Fibroblast of skin of back (primary cell): ENCODE measurements at regions not wholly inside any gene's neighbourhood (a gene's known extent, or its start where the extent isn't known, plus 50 kb on each side); places are given as distances from the start of the nearest gene placed in this dataset.
A peak's percentile ranks its signal among the peaks of the same experiment; 100 is the strongest.
"Not testable (repeated sequence)": the region's sequence is repeated elsewhere in the genome, so short reads cannot be mapped to it uniquely, and the experiment has no call there.

Experiments
- DNase-seq: peaks from one replicate; pipeline ENCODE4 v3.0.0-alpha.2; 2013

DNA sequence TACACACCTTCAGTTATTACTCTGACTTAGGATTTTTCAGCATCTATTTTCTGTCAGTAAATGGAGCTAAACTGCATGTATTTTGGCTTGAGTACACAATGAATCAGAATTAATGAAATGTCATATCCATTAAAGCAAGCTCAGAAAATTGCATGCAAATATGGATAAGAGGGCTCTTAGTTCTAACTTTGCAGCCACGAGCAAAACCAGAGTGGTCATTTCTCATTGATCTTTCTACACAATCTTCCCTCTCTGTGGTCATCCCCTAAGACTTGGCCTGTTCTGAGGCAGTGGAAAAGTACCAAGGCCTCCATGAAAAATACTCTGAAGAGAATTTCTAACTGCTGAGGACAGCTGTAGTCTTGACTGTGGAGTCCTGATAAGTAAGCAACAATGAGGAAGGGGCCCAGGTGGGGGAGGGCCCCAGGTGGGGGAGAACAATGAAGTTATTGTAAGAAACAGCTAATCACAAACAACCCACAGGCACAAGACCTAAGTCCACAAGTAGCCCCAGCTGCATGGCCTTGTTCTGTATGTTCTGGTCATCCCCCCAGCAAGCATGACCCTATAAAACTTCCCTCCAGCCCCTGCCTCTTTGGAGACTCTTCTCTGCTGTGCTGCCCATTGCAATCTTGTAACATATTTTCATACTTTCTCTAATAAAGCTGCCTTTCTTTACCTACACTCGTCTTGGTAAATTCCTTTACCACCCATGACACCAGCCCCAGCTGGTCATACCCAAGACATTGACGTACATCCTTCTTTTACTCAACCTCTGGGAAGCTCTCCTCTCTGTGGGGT lies 230.3 kb downstream of the TDRD15 start:
- no peak for DNase-seq

DNA sequence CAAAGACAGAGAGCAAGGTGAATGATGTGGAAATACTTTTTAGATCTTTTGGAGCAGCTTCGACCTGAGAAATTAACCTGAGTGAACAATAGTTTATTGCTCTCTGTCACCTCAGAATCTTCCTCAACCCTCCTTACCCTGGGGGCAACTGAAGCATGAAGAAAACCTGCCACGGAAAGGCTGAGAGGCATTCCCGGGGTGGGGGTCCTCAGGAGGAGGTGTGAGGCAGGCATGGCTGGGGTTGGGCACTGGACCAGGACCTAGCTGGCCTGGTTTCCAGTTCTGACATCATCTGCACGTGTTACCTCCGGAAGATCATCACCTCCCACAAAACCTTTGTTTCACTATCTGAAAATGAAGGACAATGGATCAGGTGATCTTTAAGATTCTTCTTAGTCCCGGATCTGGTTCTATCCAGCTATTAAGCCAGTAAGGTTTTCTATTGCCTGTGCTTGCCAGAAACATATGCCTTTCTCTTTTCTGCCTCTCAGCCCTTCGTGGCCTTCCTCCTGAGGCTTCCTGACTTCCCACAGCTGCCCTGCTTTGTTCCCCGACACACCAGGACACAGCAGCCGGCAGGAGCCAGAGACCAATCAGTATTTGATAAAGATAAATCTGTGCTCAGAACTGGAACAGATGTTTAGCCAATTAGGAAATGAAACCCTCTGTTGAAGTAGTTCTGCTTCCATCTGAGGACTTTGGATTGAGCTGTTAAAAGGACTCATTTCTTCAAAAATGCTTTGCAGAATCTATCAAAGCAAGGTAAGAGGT lies 232.5 kb downstream of the TDRD15 start:
- no peak for DNase-seq

DNA sequence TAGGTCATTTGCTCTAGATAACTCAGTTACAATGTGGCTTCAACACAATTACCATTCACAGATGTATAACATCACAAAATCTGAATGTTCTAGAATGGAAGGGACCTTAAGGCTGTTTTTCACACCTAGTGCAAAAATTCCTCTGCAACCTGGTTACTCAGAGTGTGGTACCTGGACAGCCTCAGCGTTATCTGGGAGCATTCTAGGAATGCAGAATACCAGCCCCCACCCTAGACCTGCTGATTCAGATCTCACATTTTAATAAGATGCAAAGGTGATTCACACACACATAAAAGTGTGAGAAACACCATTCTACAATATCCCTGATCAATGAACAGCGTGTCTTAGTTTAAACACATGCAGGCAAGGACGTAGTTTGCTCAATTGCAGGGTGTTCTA lies 233.1 kb downstream of the TDRD15 start:
- DNase-seq = no peak

DNA sequence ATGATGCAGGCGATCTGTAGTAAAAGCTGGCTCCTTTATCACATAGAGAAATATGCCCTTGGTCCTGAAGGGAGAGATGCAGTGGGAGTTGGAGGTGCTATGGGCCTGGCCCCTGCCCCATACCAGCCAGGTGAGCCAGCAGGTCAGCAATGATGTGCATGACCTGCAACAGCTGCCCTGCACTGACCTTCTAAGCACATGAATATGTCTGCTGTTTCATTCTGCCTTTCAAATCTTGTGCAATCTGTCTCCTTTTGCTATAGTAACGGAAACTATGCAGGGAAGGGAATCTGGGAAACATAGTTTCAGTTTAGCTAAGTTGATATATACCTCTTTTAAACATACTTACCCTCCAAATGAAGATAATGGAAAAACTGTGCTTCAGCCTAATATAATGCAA lies 235.2 kb downstream of the TDRD15 start:
- no peak for DNase-seq

DNA sequence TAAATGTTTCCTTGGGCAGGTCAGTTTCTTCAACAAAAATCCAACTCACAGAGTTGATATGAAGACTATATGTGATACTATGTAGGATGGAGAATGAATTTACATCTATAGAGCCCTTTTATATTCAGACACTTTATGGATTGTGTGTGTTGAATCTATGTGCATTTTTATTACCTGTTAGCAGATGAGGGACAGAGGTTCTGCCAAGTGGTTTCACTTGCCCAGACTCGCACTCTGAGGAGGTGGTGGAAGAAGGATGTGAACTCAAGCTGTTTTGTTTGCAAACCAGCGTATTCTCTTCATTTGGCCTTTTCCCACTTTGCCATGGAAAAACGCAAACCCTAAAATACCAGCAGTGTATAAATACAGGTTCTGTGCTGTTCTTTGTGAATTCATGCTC lies 237.6 kb downstream of the TDRD15 start:
- DNase-seq = no peak

DNA sequence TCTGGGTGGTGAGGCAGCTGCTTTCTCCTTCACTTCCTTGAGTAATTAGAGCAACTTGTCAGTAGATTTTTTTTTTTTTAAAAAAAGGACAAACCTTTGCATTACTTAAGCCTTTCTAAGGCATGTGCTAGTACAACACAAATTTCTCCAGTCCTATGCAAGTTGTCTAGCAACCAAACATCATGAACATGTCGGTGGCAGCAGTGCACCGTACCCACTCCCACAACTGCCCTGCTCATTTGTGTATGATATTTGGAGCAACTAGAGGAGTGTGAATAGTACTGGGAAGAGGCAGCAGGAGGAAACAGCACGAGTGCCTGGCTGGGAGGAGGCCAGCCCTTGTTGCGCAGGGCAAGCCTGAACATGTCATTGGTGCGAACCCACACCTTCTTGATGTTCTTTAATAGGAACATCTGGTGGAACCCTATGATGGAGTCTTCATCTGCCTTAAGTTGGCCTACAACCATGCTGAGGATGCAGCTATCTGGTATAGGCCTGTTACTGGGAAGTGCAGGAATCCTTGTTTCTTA lies 238.3 kb downstream of the TDRD15 start:
- no peak for DNase-seq

DNA sequence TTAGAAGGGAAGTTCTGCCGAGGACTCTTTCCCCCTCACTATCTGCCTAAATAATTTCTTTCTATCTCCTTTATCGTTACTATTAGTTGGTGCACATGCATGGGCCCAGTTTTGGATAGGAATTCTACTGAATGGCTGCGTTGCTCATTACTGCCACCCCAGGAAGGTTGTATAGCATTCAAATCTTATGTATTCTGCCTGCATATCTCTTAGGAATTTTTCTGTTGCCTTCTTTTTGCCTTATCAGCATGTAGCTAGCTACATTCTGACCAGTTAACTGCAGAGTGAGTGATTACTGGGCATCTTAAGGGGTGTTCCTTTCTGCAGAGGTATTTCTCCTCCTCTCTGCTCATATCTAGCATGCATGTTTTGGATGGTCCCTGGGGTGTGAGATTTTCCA lies 239.6 kb downstream of the TDRD15 start:
- DNase-seq = no peak

DNA sequence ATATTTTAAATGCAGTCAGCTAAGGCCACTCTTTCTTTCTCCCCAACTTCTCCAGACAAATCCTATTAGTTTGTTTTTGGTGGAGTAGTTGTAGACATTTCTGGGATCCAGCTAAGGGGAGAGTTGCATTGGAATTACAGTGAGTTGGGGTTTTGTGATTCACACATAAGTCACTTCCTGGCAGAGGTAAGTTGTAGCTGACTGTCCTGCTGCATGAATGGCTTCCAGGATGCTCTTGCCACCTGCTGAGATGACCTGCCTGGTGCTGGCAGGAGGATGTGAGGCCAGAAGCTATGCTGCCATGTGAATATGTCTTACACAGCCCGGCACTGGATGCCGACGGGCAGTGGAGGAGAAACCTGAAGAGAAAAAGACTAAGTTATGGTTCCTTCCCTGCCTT lies 243.7 kb downstream of the TDRD15 start:
- DNase-seq = peak; percentile 4

DNA sequence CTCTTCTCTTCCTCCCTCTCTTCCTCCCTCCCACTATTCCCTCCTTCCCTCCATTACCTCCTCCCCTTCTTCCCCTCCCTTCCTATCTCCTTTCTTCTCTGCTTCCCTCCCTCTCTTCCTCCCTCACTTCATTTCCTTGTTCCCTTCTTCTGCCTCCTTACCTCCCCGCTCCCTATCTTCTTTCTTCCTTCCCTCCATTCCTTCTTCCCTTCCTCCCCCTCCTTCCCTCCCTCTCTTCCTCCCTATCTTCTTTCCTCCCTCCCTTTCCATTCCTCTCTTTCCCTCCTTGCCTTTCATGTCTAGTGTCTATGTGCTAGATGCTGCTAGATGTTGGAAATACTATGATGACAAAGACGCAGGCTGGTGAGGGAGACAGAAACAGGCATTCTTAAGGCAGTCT lies 246.0 kb downstream of the TDRD15 start:
- no peak for DNase-seq

DNA sequence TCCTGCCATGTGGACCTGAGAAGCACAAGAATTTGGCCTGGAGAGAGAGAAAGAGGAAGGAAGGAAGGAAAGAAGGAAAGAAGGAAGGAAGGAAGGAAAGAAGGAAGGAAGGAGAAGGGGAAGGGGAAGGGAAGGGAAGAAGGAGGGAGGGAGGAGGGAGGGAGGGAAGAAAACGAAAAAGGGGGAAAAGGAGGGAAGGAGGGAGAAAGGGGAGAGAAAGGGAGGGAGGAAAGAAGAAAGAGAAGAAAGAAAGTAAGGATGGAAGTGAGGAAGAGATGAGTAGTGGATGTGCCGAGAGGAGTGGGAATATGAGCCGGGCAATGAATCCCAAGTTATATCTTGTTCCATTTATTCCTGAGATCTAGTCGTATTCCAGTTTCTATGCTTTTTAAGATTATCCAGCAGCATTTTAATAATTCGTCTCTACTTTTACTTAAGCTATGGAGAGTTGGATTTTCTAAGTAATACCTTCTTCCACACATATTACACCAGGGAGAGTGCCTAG lies 247.8 kb downstream of the TDRD15 start:
- DNase-seq = no peak

DNA sequence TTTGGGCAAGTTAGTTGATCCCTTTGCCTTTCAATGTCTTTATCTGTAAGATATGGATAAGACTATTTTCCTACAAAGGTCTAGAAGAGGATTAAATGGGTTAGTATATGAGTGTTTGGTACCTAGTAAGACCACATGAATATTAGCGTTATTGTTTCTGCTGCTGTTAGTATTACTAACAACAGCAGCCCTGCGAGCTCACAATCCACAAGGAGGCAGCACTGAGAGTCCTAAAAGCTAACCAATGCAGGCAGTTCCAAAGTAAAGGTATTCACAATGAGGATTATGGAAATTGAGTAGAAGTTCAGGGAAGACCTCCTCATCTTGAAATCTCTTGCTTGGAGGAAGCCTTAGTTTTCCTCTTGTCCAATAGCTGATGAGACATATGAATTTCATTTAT lies 248.9 kb downstream of the TDRD15 start:
- peak; percentile 9 for DNase-seq

DNA sequence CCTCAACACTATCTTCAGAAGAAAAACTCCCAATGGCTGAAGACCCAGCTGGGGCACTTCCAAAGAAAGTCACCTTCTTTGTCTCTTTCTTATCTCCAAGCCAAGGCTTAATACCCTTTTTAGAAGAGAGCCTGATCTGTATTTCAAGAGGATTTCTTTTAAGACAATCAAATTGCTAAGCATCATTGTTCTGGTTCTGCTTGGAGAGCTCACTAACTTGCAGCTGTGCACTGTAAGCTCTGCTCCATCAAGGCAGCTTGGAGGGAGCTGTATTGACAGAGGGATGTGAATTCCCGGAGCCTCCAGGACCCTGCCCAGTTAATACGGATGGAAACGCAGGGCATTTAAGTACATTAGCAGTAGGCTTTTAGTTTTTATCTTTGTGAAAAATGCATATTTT lies 253.1 kb downstream of the TDRD15 start:
- no peak for DNase-seq

DNA sequence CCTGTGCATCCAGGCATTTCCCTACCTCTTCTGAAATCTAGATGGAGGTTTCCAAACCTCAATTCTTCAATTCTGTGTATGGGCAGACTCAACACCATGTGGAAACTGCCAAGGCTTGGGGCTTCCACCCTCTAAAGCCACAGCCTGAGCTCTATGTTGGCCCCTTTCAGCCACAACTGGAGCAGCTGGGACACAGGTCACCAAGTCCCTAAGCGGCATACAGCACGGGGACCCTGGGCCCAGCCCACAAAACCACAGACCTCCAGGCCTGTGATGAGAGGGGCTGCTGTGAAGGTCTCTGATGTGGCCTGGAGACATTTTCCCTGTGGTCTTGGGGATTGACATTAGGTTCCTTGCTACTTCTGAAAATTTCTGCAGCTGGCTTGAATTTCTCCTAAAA lies 255.4 kb downstream of the TDRD15 start:
- no peak for DNase-seq

DNA sequence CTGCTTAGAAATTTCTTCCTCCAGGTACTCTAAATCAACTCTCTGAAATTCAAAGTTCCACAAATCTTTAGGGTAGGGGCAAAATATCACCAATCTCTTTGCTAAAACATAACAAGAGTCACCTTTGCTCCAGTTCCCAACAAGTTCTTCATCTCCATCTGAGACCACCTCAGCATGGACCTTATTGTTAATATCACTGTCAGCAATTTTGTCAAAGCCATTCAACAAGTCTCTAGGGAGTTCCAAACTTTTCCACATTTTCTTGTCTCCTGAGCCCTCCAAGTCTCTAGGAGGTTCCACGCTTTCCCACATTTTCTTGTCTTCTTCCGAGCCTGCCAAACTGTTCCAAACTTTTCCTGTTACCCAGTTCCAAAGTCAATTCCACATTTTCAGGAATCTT lies 255.9 kb downstream of the TDRD15 start:
- not testable (repeated sequence) for DNase-seq

DNA sequence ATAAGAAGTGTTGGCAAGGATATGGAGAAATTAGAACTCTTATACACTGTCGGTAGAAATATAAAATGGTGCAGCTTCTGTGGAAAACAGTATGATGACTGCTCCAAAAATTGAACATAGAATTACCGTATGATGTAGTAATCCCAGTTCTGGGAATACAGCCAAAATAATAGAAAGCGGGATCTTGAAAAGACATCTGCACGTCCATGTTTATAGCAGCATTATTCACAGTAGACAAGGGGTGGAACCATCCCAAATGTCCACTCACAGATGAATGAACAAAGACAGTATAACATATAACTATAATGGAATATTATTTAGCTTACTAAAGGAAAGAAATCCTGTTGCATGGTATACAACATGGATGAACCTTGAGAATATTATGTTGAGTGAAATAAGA lies 257.7 kb downstream of the TDRD15 start:
- DNase-seq = no peak

DNA sequence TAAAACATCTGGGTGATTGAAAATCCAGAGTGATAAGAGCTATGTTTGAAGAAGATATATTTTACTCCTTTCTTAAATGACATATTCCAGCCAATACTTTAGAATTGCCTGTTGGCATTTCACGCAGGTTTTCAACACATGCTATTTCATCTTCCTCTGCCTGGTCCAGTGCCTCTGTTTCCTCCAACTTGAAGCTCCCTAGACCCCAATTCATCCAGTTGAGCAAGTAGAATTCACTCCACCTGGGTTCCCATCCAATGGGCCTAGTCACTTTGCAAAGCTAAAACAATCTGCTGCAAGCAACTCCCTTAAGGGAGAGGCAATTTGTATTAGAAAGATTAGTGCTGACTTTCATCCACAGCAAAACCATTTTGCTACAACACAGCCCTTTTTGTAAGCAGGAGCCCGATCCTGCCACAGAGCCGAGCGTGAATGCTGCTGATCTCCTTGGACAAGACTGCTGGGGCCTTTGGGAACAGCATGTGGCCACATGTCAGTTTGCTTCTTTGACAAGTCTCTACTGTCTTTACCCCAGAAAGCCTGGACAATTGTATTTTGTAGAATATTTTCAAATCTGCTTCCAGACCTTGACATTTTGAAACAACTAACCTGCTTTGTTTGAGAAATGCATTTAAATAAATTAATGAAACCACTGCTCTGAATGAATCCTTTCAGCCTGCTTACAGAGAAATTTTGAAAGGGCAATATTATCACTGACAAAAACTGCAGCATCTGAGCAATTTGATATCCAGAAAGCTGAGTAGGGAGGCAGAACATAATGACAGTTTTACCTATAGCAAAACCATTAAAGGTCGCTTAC lies 259.1 kb downstream of the TDRD15 start:
- no peak for DNase-seq

DNA sequence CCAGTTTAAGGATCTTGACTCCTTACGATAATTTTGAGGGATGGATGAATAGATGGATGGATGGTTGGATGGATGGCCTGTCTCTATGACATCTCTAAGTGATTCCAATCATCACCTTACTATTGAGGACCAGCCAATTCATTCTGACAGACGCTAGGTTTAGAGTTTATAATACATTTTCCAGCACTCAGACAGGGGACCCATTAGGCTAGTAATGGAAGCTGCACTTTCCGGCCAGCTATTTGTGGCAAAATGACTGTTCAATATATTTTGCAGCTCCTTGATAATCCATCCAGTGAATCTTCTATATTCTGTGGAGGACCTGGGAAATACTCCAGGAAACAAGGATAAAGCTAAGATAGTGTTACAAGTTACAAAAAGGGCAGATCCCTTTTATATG lies 262.9 kb downstream of the TDRD15 start:
- DNase-seq = no peak

DNA sequence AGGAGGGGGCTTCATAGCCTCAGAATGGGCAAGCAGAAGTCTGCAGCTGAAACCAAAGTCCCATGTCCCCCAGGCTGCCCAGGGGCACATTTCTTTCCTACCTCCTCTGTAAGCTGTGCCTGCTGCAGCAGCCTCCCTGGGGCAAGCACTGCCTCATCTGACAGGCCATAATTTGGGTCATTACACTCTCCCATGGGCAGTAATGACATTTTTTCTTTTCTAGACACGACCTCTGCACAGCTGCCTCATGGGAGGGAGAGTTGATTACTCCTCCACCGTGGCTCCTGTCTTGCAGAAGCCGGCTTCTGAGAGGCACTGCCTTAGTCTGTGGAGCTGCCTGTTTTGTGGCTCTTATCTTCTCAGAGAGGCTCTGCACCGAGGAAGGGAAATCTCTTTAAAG lies 268.9 kb downstream of the TDRD15 start:
- no peak for DNase-seq

DNA sequence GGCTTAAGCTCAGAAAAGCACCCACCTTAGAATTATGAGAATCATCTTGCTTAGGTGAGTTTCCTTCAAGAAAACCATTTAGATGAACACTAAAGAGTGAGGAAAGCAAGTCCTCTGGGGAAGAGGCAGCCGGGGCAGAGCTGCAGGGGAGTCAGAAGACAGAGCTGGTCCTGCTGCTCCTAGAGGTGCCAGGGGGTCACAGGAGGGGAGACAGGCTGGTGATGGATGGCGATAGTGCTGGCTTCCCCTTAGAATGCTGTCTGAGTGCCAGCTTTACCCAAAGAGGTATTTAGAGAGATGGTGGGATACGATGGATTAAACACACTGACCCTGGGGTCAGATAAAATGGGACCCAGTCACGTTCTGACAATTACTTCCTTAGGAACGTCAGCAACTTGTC lies 269.4 kb downstream of the TDRD15 start:
- DNase-seq = no peak

DNA sequence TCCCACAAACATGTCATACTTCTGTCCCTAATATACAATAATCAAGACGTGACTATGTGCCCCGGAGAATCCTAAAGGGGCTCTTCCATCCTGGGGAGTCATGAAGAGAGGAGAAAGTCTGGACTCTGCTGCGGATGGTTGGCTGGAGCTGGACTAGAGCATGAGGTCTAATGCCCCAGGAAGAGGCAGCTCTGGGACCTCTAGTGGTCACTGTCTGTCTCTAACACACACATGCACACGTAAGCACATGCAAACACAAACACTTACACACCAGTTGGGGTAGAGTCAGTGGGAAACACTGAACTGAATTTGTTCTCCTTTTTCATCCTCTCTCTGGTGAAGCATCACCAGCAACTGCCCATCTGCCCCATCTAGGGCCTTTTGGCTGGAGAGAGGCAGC lies 271.6 kb downstream of the TDRD15 start:
- no peak for DNase-seq

DNA sequence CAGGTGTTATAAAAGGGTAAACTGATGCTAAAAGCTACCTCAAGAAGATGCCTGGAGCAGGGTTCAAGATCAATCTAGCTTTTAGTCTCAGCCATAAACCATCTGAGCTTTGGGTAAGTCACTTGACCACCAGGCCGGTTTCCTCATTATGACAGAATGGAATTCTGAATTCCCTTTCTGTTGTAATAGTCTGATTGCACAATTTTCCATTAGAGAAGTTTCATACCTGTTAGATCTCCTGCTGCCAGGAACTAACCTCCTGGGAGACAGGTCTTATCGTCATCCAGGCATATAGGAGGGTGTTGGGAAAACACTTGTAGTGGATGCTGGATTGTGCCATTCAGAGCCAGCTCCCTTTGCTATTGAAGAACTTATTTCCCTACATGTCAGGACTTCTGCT lies 272.5 kb downstream of the TDRD15 start:
- DNase-seq = no peak

DNA sequence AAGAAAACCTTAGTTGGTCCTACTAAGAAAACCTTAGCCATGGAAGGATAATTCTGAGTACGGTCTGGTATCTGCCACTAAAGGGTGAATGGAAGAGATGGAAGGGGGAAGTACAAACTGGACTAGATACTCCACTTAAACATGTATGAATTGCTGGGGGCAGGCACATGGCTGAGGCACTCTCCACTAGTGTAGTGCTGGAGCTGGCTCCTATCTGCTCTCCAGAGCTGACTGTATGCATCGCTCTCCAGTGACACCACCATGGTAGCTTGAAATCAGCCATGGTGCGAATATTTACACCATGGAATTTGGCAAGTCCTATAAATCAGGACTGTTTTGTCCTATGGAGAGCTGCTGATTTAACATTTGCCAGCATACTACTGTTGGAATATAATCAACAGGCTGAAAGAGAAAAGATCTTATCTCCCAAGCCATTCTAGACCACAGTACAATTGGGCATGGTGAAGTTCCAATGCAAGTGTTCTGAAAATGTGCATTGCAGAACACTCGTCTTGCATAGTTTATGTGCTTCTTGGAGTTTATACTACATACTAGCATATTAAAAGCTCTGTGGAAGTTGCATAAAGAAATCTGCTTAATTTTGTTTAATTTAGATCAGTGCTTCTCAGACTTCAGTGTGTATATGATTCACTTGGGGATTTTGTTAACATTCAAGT lies 277.4 kb downstream of the TDRD15 start:
- DNase-seq = no peak
